OCI-LY1 (cell line): ENCODE measurements at regions not wholly inside any gene's neighbourhood (a gene's known extent, or its start where the extent isn't known, plus 50 kb on each side); places are given as distances from the start of the nearest gene placed in this dataset.

Experiments used
- H2AFZ ChIP-seq: fragments of 200-600 bp; sonication (generic), shearing (Covaris generic); 2 replicates; pipeline ENCODE4 v1.6.0; 2014; ENCODE audit warnings: antibody characterized with exemption, mild to moderate bottlenecking, low read length
- H3F3A ChIP-seq: fragments of 200-600 bp; sonication (generic), shearing (Covaris generic); 2 replicates; pipeline ENCODE4 v1.6.0; 2014; ENCODE audit warnings: mild to moderate bottlenecking, antibody characterized with exemption, low read length, moderate library complexity; ENCODE audit not compliant: insufficient read depth
- H3K27ac ChIP-seq: fragments of 200-600 bp; sonication (generic); 2 replicates; pipeline ENCODE4 v1.5.1; 2014; ENCODE audit warnings: low read length, mixed run types, mild to moderate bottlenecking, low read depth; ENCODE audit not compliant: poor library complexity, severe bottlenecking
- H3K27me3 ChIP-seq: fragments of 200-600 bp; sonication (generic); 2 replicates; pipeline ENCODE4 v1.6.0; 2014; ENCODE audit warnings: antibody characterized with exemption, mild to moderate bottlenecking, low read length, moderate library complexity; ENCODE audit not compliant: insufficient read depth
- H3K36me3 ChIP-seq: fragments of 200-600 bp; sonication (generic); 2 replicates; pipeline ENCODE4 v1.6.1; 2014; ENCODE audit warnings: mild to moderate bottlenecking, antibody characterized with exemption, low read length, moderate library complexity, mixed read lengths; ENCODE audit not compliant: insufficient read depth
- H3K4me1 ChIP-seq: fragments of 200-600 bp; sonication (generic); 2 replicates; pipeline ENCODE4 v1.5.1; 2014; ENCODE audit warnings: mild to moderate bottlenecking, low read length, moderate library complexity; ENCODE audit not compliant: insufficient read depth, severe bottlenecking
- H3K4me2 ChIP-seq: fragments of 200-600 bp; sonication (generic), shearing (Covaris generic); 2 replicates; pipeline ENCODE4 v1.6.1; 2014; ENCODE audit warnings: low read length
- H3K4me3 ChIP-seq: fragments of 200-600 bp; sonication (generic); 2 replicates; pipeline ENCODE4 v1.5.1; 2014; ENCODE audit warnings: low read length, low read depth, mild to moderate bottlenecking, mixed read lengths; ENCODE audit not compliant: poor library complexity, severe bottlenecking
- H3K79me2 ChIP-seq: fragments of 200-600 bp; shearing (Covaris generic); 2 replicates; pipeline ENCODE4 v1.6.1; 2016; ENCODE audit warnings: mixed run types, low read length, mixed read lengths; ENCODE audit not compliant: insufficient read depth
- H3K9ac ChIP-seq: fragments of 200-600 bp; sonication (generic), shearing (Covaris generic); 2 replicates; pipeline ENCODE4 v1.6.1; 2014; ENCODE audit warnings: mild to moderate bottlenecking, low read length, mixed read lengths
- H3K9me2 ChIP-seq: fragments of 200-600 bp; sonication (generic), shearing (Covaris generic); 2 replicates; pipeline ENCODE4 v1.6.1; 2014; ENCODE audit warnings: low read depth, mild to moderate bottlenecking, low read length, mixed read lengths
- H3K9me3 ChIP-seq: fragments of 200-600 bp; shearing (Covaris generic); 2 replicates; pipeline ENCODE4 v1.6.1; 2014; ENCODE audit warnings: low read length, mixed read lengths
- H4K20me1 ChIP-seq: fragments of 200-600 bp; sonication (generic), shearing (Covaris generic); 2 replicates; pipeline ENCODE4 v1.6.0; 2016; ENCODE audit warnings: mild to moderate bottlenecking, low read length; ENCODE audit not compliant: insufficient read depth
- CTCF ChIP-seq: fragments of 200-600 bp; sonication (generic), shearing (Covaris generic); IDR thresholded peaks from 2 replicates; pipeline ENCODE4 v1.5.1; 2017; ENCODE audit warnings: mild to moderate bottlenecking, antibody characterized with exemption, low read length, moderate library complexity, mixed read lengths
- EZH2 ChIP-seq: fragments of 200-600 bp; sonication (generic), shearing (Covaris generic); IDR thresholded peaks from 2 replicates; pipeline ENCODE4 v1.8.0; 2017; ENCODE audit warnings: borderline replicate concordance, mixed run types, mild to moderate bottlenecking, antibody characterized with exemption, low read length, moderate library complexity, mixed read lengths

- H3K27me3 ChIP-seq: no peaks in the 10 kb centered on the region
These were observed 786.6 kb upstream of the DPPA4 start for GRCh38 chr3:110123946-110124345.

GRCh38 chr3:110126065-110126464 is 788.7 kb upstream of the DPPA4 start:
- TF ChIP-seq CTCF: no peak
- no peak for TF ChIP-seq EZH2

More at GRCh38 chr3:110123946-110124345, 786.6 kb upstream of the DPPA4 start:
- Histone ChIP-seq H3K9ac (no peak overlapping the region), H2AFZ (no peak overlapping the region), H3K4me2 (no peak overlapping the region), H3K27ac (no peak overlapping the region), H3K9me2 (no peaks in the 10 kb centered on the region), H4K20me1 (no peaks in the 10 kb centered on the region), H3K4me1 (no peaks in the 10 kb centered on the region), H3F3A (no peaks in the 10 kb centered on the region), H3K4me3 (no peak overlapping the region), H3K36me3 (no peaks in the 10 kb centered on the region), H3K9me3 (no peaks in the 10 kb centered on the region), H3K79me2 (no peaks in the 10 kb centered on the region)
- TF ChIP-seq EZH2: no peak
- TF ChIP-seq CTCF: no peak

GRCh38 chr3:110133971-110134370 is 796.6 kb upstream of the DPPA4 start:
- Histone ChIP-seq H3K9me2 (no peaks in the 10 kb centered on the region), H3K9me3 (no peaks in the 10 kb centered on the region), H3K9ac (no peak overlapping the region), H3K4me3 (no peak overlapping the region), H3K27me3 (no peaks in the 10 kb centered on the region), H2AFZ (no peak overlapping the region), H3F3A (no peaks in the 10 kb centered on the region), H3K27ac (no peak overlapping the region), H3K36me3 (no peaks in the 10 kb centered on the region), H3K79me2 (no peaks in the 10 kb centered on the region), H4K20me1 (no peaks in the 10 kb centered on the region), H3K4me2 (no peak overlapping the region), H3K4me1 (no peaks in the 10 kb centered on the region)
- TF ChIP-seq CTCF: no peak

More at GRCh38 chr3:110126065-110126464, 788.7 kb upstream of the DPPA4 start:
- Histone ChIP-seq H3K79me2 (no peaks in the 10 kb centered on the region), H2AFZ (no peak overlapping the region), H3K9me3 (no peaks in the 10 kb centered on the region), H4K20me1 (no peaks in the 10 kb centered on the region), H3K27ac (no peak overlapping the region), H3K9ac (no peak overlapping the region), H3F3A (no peaks in the 10 kb centered on the region), H3K4me2 (no peak overlapping the region), H3K4me3 (no peak overlapping the region), H3K36me3 (no peaks in the 10 kb centered on the region), H3K9me2 (no peaks in the 10 kb centered on the region), H3K4me1 (no peaks in the 10 kb centered on the region), H3K27me3 (no peaks in the 10 kb centered on the region)
